DMS114 treated with DMSO at 0.1 percent for 48 hours (cell line): ENCODE measurements at regions not wholly inside any gene's neighbourhood (a gene's known extent, or its start where the extent isn't known, plus 50 kb on each side); places are given as distances from the start of the nearest gene placed in this dataset.
"Not testable (repeated sequence)": the region's sequence is repeated elsewhere in the genome, so short reads cannot be mapped to it uniquely, and the experiment has no call there.

Source experiments
- DNase-seq: peaks from one replicate; lab custom pipeline; 2025; ENCODE audit not compliant: unreplicated experiment; lab: John Stamatoyannopoulos, UW

GRCh38 chr17:77824102-77824779, 134.3 kb upstream of the TNRC6C start:
- no peak for DNase-seq

GRCh38 chr17:77824780-77825280, 133.7 kb upstream of the TNRC6C start:
- DNase-seq = no peak

- DNase-seq = no peak
Observed at GRCh38 chr17:77825621-77826020, 132.9 kb upstream of the TNRC6C start.

GRCh38 chr17:77826132-77826873, 132.2 kb upstream of the TNRC6C start:
- DNase-seq = no peak

GRCh38 chr17:77827039-77827438, 131.5 kb upstream of the TNRC6C start:
- DNase-seq = no peak

DNA sequence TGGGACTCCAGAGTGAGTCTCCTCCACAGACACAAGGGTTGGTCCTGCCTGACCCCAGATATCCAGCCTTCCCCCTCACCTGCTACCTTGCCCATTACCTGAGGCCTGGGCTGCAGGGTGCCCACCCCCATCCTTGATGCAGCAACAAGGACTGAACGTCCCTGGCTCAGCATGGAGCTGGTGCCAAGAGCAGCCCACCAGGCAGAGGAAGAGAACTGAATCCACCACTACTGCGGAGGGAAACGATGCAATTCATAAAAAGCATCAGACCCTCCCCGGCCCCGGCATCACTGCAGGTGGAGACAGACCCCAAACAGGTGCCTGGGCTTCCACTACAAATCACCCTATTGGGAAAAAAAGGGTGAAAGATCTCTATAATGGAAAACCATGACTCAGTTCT, 131.0 kb upstream of the TNRC6C start:
- no peak for DNase-seq

DNA sequence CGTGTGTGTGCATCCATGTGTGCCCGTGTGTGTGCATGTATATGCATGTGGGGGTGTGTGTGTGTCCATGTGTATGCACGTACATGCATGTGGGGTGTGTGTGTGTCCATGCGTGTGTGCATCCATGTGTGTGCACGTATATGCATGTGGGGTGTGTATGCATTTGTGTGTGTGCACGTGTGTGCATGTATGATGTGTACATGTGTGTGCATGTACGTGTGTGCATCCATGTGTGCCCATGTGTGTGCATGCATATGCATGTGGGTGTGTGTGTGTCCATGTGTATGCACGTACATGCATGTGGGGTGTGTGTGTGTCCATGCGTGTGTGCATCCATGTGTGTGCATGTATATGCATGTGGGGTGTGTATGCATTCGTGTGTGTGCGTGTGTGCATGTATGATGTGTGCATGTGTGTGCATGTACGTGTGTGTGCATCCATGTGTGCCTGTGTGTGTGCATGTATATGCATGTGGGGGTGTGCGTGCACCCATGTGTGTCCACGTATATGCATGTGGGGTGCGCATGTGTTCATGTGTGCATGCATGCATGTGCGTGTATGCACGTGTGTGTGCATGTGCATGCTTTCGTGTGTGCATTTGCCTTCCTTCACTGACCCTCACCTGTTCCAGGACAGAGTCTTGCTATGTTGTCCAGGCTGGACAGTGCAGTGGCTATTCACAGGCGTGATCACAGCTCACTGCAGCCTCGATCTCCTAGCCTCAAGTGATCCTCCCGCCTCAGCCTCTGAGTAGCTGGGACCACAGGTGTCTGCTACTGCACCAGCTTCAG, 129.6 kb upstream of the TNRC6C start:
- no peak for DNase-seq

DNA sequence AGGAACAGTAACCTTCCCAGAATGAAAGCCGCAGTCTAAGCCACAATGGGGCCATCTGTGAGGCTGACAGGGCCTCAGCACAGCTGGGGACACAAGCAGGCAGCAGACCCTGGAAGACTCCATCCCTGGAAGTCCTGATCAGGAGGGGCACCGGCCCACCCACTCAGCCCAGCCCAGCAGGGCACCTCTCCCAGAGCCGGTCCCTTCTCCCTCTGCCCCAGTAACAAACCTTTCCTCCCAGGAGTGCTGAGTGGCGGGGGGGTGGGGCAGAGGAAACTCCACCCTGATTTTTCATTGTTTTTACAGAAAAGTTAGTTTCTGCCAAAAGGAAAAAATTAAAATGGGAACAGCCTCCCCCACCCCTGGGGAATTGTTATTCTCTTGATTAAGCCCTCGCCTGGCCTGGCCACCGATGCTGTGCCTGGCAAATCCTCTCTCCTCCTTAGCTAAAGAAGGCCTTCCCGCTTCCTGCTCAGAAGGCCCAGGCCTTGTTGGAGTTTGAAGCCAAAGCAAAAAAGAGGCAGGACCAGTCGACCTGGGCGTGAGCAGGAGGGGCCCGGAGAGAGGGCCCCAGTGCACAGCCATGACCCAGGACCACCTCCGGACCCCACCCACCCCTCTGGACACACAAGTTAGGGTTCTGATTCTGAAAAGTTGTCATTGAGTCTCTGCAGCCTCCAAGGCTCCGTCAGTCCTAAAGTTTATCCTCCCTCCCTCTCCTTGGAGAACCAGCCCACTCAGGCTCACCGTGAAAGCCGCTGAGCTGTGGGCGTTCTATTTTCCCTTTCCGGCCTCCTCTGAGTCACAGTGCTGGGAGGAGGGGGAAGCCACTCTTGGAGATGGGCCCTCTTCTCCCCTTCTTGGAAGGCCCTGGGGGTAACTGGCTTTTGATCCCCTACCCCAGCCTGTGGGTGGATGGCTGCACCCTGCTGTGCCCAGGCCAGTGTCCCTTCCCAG, 128.4 kb upstream of the TNRC6C start:
- DNase-seq = no peak

- no peak for DNase-seq
Observed at GRCh38 chr17:77830816-77831473, 127.6 kb upstream of the TNRC6C start.

DNA sequence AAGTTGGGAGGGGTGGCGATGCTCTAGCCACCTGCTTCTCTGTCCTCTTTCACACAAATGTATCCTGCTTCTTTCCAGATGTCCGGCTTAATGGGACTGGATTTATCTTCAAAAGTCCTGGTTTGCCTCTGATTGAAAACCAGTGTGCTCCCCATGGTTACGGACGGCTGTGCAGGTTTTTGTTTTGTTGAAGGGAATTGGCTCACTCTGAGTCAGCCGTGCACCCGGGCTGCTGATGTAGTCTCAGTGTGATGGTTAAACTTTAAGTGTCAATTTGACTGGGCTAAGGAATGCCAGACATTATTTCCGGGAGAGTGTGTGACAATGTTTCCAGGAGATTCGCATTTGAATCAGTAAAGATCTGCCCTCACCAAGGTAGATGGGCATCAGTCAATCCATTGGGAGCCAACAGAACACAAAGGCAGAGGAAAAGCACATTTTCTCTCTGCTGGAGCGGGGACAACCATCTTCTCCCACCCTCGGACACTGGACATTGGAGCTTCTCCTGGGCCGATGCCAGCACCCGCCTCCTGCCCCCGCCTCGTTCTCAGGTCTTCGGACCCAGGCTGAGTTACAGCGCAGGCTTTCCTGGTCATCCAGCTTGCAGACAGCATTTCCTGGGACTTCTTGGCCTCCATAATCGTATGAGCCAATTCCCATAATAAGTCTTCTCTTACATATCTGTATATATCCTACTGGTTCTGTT, 126.9 kb upstream of the TNRC6C start:
- DNase-seq = no peak

GRCh38 chr17:77832180-77832560, 126.3 kb upstream of the TNRC6C start:
- DNase-seq = no peak

DNA sequence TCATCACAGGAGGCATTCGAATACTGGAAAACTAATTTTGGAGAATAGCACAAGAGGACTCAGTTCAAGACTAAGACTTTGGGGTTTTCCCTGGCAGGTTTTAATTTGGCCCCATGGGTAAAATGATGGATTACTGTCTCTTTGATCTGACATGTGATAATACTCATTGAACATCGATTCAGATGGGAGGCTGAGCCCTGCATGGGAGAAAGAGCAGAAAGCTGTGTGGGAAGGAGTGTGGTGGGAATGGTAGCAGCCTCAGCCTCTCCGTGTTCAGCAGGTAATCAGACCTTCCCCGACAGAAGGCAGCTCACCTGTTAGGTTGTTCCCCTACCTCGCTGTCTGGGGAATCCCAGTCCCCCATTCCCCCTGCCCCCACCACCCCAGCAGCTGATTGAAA, 124.7 kb upstream of the TNRC6C start:
- no peak for DNase-seq

- no peak for DNase-seq
Observed at GRCh38 chr17:77834170-77835115, 124.1 kb upstream of the TNRC6C start.

DNA sequence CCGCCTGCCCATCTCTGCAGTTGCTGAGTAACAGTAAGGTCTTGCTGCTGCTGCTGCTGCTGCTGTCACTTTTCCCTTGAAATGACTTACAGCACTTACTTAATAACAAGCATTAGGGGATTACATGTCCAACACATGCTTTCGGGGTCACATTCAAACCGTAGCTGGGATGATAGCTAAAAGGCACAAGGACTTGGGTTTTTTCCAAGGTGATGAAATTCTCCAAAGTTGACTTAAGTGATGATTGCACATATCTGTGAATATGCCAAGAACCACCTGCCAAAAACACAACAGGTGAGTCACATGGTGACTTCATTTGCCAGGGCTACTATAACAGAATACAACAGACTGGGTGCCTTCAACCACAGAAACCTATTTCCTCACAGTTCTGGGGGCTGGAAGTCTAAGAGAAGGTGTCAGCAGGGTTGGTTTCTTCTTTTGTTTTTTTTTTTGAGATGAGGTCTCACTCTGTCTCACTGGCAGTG, 121.9 kb upstream of the TNRC6C start:
- no peak for DNase-seq

GRCh38 chr17:77837072-77837471, 121.4 kb upstream of the TNRC6C start:
- DNase-seq = not testable (repeated sequence)

DNA sequence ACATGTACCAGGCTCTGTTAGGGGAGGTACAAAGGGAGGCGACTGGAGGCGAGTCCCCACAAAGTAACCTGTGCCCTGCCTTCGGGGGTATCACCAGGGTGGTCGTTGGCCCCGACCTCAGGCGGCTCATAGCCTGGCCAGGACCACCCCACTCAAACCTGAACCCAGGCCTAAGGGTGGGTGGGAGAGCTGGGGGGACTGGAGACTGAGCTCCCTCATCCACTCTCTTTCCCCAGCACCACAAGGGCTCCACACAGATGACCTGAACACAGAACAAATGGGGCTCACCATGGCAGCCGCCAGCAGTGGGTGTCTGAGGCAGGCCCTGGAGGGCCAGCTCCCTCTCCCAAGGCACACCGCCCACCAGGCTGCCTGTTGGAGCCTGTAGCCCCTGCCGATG, 120.6 kb upstream of the TNRC6C start:
- DNase-seq = no peak

DNA sequence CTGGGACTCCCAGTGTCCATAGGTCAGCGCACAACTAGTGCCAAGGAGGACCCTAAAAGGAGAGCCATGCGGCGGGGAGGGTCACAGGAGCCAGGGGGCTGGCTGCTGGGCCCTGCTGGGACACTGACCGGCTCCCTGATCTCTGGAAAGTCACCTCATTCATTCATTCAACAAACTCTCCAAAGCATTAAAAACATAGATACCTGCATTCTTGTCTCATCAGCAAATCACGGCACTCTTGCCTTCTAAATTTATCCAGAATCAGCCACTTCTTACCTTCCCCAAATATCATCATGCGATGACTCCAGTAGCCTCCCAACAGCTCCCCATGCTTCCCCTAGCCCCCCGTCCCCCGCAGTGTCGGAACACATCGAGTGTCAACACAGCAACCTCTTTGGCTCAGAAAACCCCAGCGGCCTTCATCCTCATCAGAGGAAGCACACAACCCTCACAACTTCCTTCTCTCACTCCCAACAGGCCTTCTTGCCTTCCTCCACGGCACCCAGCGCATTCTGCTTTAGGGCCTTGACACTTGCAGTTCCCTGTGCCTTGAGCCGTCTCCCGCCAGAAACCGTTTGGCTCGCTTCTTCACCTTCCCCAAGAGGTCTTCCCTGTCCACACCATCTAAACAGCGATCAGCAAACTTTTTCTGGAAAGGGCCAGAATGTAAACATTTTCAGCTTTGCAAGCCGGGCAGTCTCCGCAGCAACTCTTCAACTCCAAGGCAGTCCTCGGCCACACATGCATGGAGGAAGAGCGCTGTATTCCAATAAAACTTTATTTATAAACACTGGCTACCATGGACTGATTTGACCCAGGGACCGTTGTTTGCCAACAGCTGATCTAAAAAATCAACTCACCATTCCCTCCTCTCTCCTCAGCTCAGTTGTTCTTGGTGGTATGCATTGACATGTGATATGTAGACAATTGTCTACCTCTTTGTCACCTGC, 119.5 kb upstream of the TNRC6C start:
- DNase-seq = no peak
